ENCODE measurements at regions not wholly inside any gene's neighbourhood (a gene's known extent, or its start where the extent isn't known, plus 50 kb on each side); places are given as distances from the start of the nearest gene placed in this dataset.

GRCh38 chr5:2507611-2508010 lies 243.9 kb downstream of the IRX2 start:
- no peak for DNase-seq
- no peaks in the 10 kb centered on the region for H3K36me3 ChIP-seq (replicated peaks; ENCODE audit: insufficient read depth, low read length)
- H3K9me2 ChIP-seq (replicated peaks; ENCODE audit: insufficient read depth, low read length), result no peaks in the 10 kb centered on the region
- H4K20me1 ChIP-seq (ENCODE audit: insufficient read depth, low read length), result no peaks in the 10 kb centered on the region
- H3K79me2 ChIP-seq (ENCODE audit: low read length), result no peaks in the 10 kb centered on the region
- H3K27ac ChIP-seq (ENCODE audit: low read length), result no peak overlapping the region
- no peak overlapping the region for H3K4me3 ChIP-seq (ENCODE audit: low read length)
- no peaks in the 10 kb centered on the region for H3F3A ChIP-seq (ENCODE audit: insufficient read depth, low read length)
- no peak for TF ChIP-seq EZH2phosphoT487 (IDR thresholded peaks at IDR 0.05; ENCODE audit: low read length)
- TF ChIP-seq CTCF (IDR thresholded peaks at IDR 0.05; ENCODE audit: low read length), result no peak
- TF ChIP-seq EZH2 (optimal IDR thresholded peaks at IDR 0.05; ENCODE audit: low read depth, low read length), result no peak
- no peaks in the 10 kb centered on the region for H3K9me3 ChIP-seq (replicated peaks; ENCODE audit: insufficient read depth, low read length)
- H3K4me2 ChIP-seq (ENCODE audit: low read depth, low read length), result no peak overlapping the region
- no peaks in the 10 kb centered on the region for H3K4me1 ChIP-seq (ENCODE audit: low read length)
- no peak overlapping the region for H2AFZ ChIP-seq (ENCODE audit: low read length)
- H3K27me3 ChIP-seq (replicated peaks; ENCODE audit: insufficient read depth, low read length), result no peaks in the 10 kb centered on the region
- H3K9ac ChIP-seq (ENCODE audit: low read length), result no peak overlapping the region

- Histone ChIP-seq H3K4me3 (ENCODE audit: low read length) (no peak overlapping the region), H3K27ac (ENCODE audit: low read length) (no peak overlapping the region), H3K27me3 (replicated peaks; ENCODE audit: insufficient read depth, low read length) (no peaks in the 10 kb centered on the region), H3K9ac (ENCODE audit: low read length) (no peak overlapping the region), H3K9me2 (replicated peaks; ENCODE audit: insufficient read depth, low read length) (no peaks in the 10 kb centered on the region), H3F3A (ENCODE audit: insufficient read depth, low read length) (no peaks in the 10 kb centered on the region), H4K20me1 (ENCODE audit: insufficient read depth, low read length) (no peaks in the 10 kb centered on the region), H3K9me3 (replicated peaks; ENCODE audit: insufficient read depth, low read length) (no peaks in the 10 kb centered on the region), H3K4me2 (ENCODE audit: low read depth, low read length) (no peak overlapping the region), H3K36me3 (replicated peaks; ENCODE audit: insufficient read depth, low read length) (no peaks in the 10 kb centered on the region), H2AFZ (ENCODE audit: low read length) (no peak overlapping the region), H3K4me1 (ENCODE audit: low read length) (no peaks in the 10 kb centered on the region), H3K79me2 (ENCODE audit: low read length) (no peaks in the 10 kb centered on the region)
- TF ChIP-seq EZH2 (optimal IDR thresholded peaks at IDR 0.05; ENCODE audit: low read depth, low read length) (no peak), CTCF (IDR thresholded peaks at IDR 0.05; ENCODE audit: low read length) (no peak), EZH2phosphoT487 (IDR thresholded peaks at IDR 0.05; ENCODE audit: low read length) (no peak)
- no peak for DNase-seq
Measured at GRCh38 chr5:2506603-2507002, 244.9 kb downstream of the IRX2 start.

DNA sequence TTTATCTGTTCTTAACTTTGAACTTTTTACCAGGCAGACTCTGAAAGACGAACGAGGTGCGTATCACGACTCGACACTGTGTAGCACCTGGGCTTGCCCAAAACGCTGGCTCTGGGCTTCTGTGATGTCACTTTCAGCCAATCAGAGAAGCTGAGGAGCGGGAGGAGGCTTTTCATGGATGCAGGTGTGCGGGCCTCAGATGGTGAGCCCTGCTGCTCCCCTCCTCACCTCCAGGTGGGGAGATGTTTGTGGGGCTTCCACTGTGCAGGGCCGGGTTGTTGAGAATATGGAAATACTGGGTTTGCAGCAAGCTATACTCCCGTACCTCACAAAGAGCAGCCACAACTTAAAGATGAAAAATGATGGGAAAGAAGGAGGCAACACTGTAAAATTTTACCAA lies 246.3 kb downstream of the IRX2 start:
- TF ChIP-seq EZH2 (optimal IDR thresholded peaks at IDR 0.05; ENCODE audit: low read depth, low read length) (no peak), CTCF (IDR thresholded peaks at IDR 0.05; ENCODE audit: low read length) (no peak), EZH2phosphoT487 (IDR thresholded peaks at IDR 0.05; ENCODE audit: low read length) (no peak)
- Histone ChIP-seq H3K4me2 (ENCODE audit: low read depth, low read length) (no peak overlapping the region), H3F3A (ENCODE audit: insufficient read depth, low read length) (no peaks in the 10 kb centered on the region), H3K27ac (ENCODE audit: low read length) (no peak overlapping the region), H3K9me3 (replicated peaks; ENCODE audit: insufficient read depth, low read length) (no peaks in the 10 kb centered on the region), H3K9me2 (replicated peaks; ENCODE audit: insufficient read depth, low read length) (no peaks in the 10 kb centered on the region), H3K79me2 (ENCODE audit: low read length) (no peaks in the 10 kb centered on the region), H3K9ac (ENCODE audit: low read length) (no peak overlapping the region), H3K27me3 (replicated peaks; ENCODE audit: insufficient read depth, low read length) (no peaks in the 10 kb centered on the region), H3K36me3 (replicated peaks; ENCODE audit: insufficient read depth, low read length) (no peaks in the 10 kb centered on the region), H3K4me1 (ENCODE audit: low read length) (no peaks in the 10 kb centered on the region), H2AFZ (ENCODE audit: low read length) (no peak overlapping the region), H4K20me1 (ENCODE audit: insufficient read depth, low read length) (no peaks in the 10 kb centered on the region), H3K4me3 (ENCODE audit: low read length) (no peak overlapping the region)
- no peak for DNase-seq
